CD4-positive, alpha-beta T cell (primary cell): ENCODE measurements at regions not wholly inside any gene's neighbourhood (a gene's known extent, or its start where the extent isn't known, plus 50 kb on each side); places are given as distances from the start of the nearest gene placed in this dataset.

ENCODE experiments used
- ATAC-seq: fragments of 200-7000 bp; cut with Tn5 transposase; one replicate; pipeline ENCODE4 v1.10.0; 2022; ENCODE audit warnings: mild to moderate bottlenecking; ENCODE audit not compliant: poor library complexity
- CTCF ChIA-PET: fragments of 350-600 bp; sonication (Branson Sonifier 250); formaldehyde crosslinking; loops from one replicate; lab custom pipeline; 2021; ENCODE audit warnings: antibody characterized with exemption, inconsistent platforms; lab: Charles Lee
- POLR2A ChIA-PET: fragments of 350-600 bp; sonication (Branson Sonifier 250); formaldehyde crosslinking; loops from one replicate; lab custom pipeline; 2021; ENCODE audit warnings: antibody characterized with exemption, inconsistent platforms; lab: Charles Lee
- DNase-seq, 14 experiments: peaks; one replicate each; pipeline ENCODE4 v3.0.0-alpha.2; 2013 to 2020; ENCODE audit warnings: mixed read lengths in 2 of 14
- H3K27ac ChIP-seq, 2 donors: one replicate each; pipeline versions ENCODE4 v1.5.1 to v1.7.0; 2013; ENCODE audit warnings: low read length in 2 of 2, low read depth in 1 of 2, mild to moderate bottlenecking in 1 of 2
- H3K27me3 ChIP-seq, 2 experiments: 1 replicate in 1 of 2; 2 replicates in 1 of 2; pipeline versions ENCODE4 v1.6.1 to v1.7.0; 2013; ENCODE audit warnings: low read length in 2 of 2, control low read depth in 1 of 2, mild to moderate bottlenecking in 1 of 2, moderate library complexity in 1 of 2; ENCODE audit not compliant: insufficient read depth in 2 of 2, control insufficient read depth in 1 of 2
- H3K36me3 ChIP-seq: one replicate; pipeline ENCODE4 v1.6.1; 2013; ENCODE audit warnings: low read length, control low read depth; ENCODE audit not compliant: insufficient read depth
- H3K4me1 ChIP-seq: one replicate; pipeline ENCODE4 v1.6.1; 2013; ENCODE audit warnings: low read length, control low read depth; ENCODE audit not compliant: insufficient read depth
- H3K4me3 ChIP-seq: one replicate; pipeline ENCODE4 v1.5.1; 2013; ENCODE audit warnings: mild to moderate bottlenecking, low read length, moderate library complexity
- H3K9me3 ChIP-seq, 2 experiments: 1 replicate in 1 of 2; 2 replicates in 1 of 2; pipeline versions ENCODE4 v1.6.1 to v1.7.0; 2013; ENCODE audit warnings: low read length in 2 of 2, mild to moderate bottlenecking in 2 of 2, control low read depth in 1 of 2, moderate library complexity in 1 of 2; ENCODE audit not compliant: control insufficient read depth in 1 of 2, insufficient read depth in 1 of 2
- H3K27ac Mint-ChIP-seq: one replicate; pipeline ENCODE4 v1.8.0; 2020; ENCODE audit warnings: mixed read lengths
- H3K27me3 Mint-ChIP-seq: one replicate; pipeline ENCODE4 v1.8.0; 2021; ENCODE audit warnings: mixed read lengths
- H3K36me3 Mint-ChIP-seq: one replicate; pipeline ENCODE4 v1.8.0; 2021; ENCODE audit warnings: low read depth, mixed read lengths
- H3K4me1 Mint-ChIP-seq: one replicate; pipeline ENCODE4 v1.8.0; 2021; ENCODE audit warnings: low read depth, mixed read lengths
- H3K4me3 Mint-ChIP-seq: one replicate; pipeline ENCODE4 v1.8.0; 2020; ENCODE audit warnings: mild to moderate bottlenecking, mixed read lengths
- H3K9me3 Mint-ChIP-seq: one replicate; pipeline ENCODE4 v1.8.0; 2020; ENCODE audit warnings: mixed read lengths
- CTCF ChIP-seq: fragments of 200-600 bp; IDR thresholded peaks from one replicate; pipeline ENCODE4 v1.8.0; 2022; ENCODE audit warnings: antibody characterized with exemption, mild to moderate bottlenecking
- intact Hi-C, 2 experiments: fragments of 100-400 bp; cut with DNase I in 1 of 2; cut with micrococcal nuclease in 1 of 2; formaldehyde crosslinking; loops; one replicate each; pipeline versions ENCODE4 v1.15.1 to v1.9.0; 2023 to 2025; cut with DNase I, micrococcal nuclease

GRCh38 chr16:86082418-86083030 is 183.6 kb downstream of the IRF8 start:
- H3K27ac ChIP-seq, result no peak overlapping the region
- no peaks in the 10 kb centered on the region for H3K4me1 ChIP-seq
- H3K9me3 ChIP-seq, result no peaks in the 10 kb centered on the region
- H3K27me3 ChIP-seq, result no peaks in the 10 kb centered on the region
- H3K4me3 ChIP-seq, result no peak overlapping the region
- ChIA-PET CTCF (no interaction called here), POLR2A (no interaction called here)
- intact Hi-C loops, result no loop called here
- no peak for DNase-seq
- no peaks in the 10 kb centered on the region for H3K36me3 Mint-ChIP-seq
- H3K4me3 Mint-ChIP-seq, result no peak overlapping the region
- no peak for TF ChIP-seq CTCF
- H3K4me1 Mint-ChIP-seq, result no peaks in the 10 kb centered on the region
- H3K36me3 ChIP-seq, result no peaks in the 10 kb centered on the region
- H3K27ac Mint-ChIP-seq, result no peak overlapping the region
- no peaks in the 10 kb centered on the region for H3K9me3 Mint-ChIP-seq
- peaks cover 3% of the 10 kb centered on the region for H3K27me3 Mint-ChIP-seq
- ATAC-seq, result no peak

- no peak overlapping the region for H3K4me3 ChIP-seq
- ATAC-seq (no peak), DNase-seq (no peak)
- H3K36me3 Mint-ChIP-seq, result no peaks in the 10 kb centered on the region
- no peak overlapping the region for H3K4me3 Mint-ChIP-seq
- TF ChIP-seq CTCF, result no peak
- H3K27me3 Mint-ChIP-seq, result peaks cover 3% of the 10 kb centered on the region
- ChIA-PET CTCF (no interaction called here), POLR2A (no interaction called here)
- no peaks in the 10 kb centered on the region for H3K9me3 ChIP-seq
- intact Hi-C loops, result no loop called here
- H3K27me3 ChIP-seq, result no peaks in the 10 kb centered on the region
- H3K4me1 ChIP-seq, result no peaks in the 10 kb centered on the region
- no peaks in the 10 kb centered on the region for H3K36me3 ChIP-seq
- no peak overlapping the region for H3K27ac ChIP-seq
- no peaks in the 10 kb centered on the region for H3K9me3 Mint-ChIP-seq
- no peaks in the 10 kb centered on the region for H3K4me1 Mint-ChIP-seq
- no peak overlapping the region for H3K27ac Mint-ChIP-seq
These were observed 184.5 kb downstream of the IRF8 start for GRCh38 chr16:86083382-86084002.

GRCh38 chr16:86085161-86085611 is 186.2 kb downstream of the IRF8 start:
- H3K4me3 Mint-ChIP-seq, result no peak overlapping the region
- DNase-seq (no peak), ATAC-seq (no peak)
- H3K9me3 Mint-ChIP-seq, result no peaks in the 10 kb centered on the region
- no peaks in the 10 kb centered on the region for H3K4me1 ChIP-seq
- no peak overlapping the region for H3K4me3 ChIP-seq
- H3K27me3 ChIP-seq, result no peaks in the 10 kb centered on the region
- no peaks in the 10 kb centered on the region for H3K4me1 Mint-ChIP-seq
- H3K27ac ChIP-seq, result no peak overlapping the region
- TF ChIP-seq CTCF, result no peak
- H3K27ac Mint-ChIP-seq, result no peak overlapping the region
- POLR2A ChIA-PET, result no interaction called here
- no peaks in the 10 kb centered on the region for H3K27me3 Mint-ChIP-seq
- CTCF ChIA-PET, result no interaction called here
- H3K36me3 ChIP-seq, result no peaks in the 10 kb centered on the region
- intact Hi-C loops, result no loop called here
- H3K36me3 Mint-ChIP-seq, result no peaks in the 10 kb centered on the region
- no peaks in the 10 kb centered on the region for H3K9me3 ChIP-seq
